Lower leg skin (tissue), 4 donors: ENCODE measurements at regions not wholly inside any gene's neighbourhood (a gene's known extent, or its start where the extent isn't known, plus 50 kb on each side); places are given as distances from the start of the nearest gene placed in this dataset.

Source experiments
- DNase-seq, 2 donors: peaks; one replicate each; pipeline ENCODE4 v3.0.0-alpha.2; 2019; ENCODE audit warnings: low spot score in 2 of 2
- H3K4me3 ChIP-seq: fragments of 200-600 bp; sonication (generic); 2 replicates; pipeline ENCODE4 v1.5.1; 2017; ENCODE audit warnings: mild to moderate bottlenecking, low read depth; ENCODE audit not compliant: poor library complexity, severe bottlenecking
- CTCF ChIP-seq, 3 donors: fragments of 450-650 bp; IDR thresholded peaks; one replicate each; pipeline ENCODE4 v1.5.1; 2016; ENCODE audit warnings: antibody characterized with exemption in 3 of 3, mild to moderate bottlenecking in 3 of 3, moderate library complexity in 2 of 3
- POLR2A ChIP-seq, 2 donors: fragments of 450-650 bp; IDR thresholded peaks; one replicate each; pipeline ENCODE4 v1.6.1; 2016 to 2017; ENCODE audit warnings: antibody characterized with exemption in 2 of 2, mild to moderate bottlenecking in 1 of 2, moderate library complexity in 1 of 2
- WGBS, 2 donors: methylation state at CpG; one replicate each; pipeline ENCODE4 v1.1.5; 2018; 5-methylcytosine and 5-hydroxymethylcytosine counted together
- intact Hi-C: fragments of 100-400 bp; cut with DNase I; formaldehyde crosslinking; loops from one replicate; pipeline ENCODE4 v1.15.0; 2023; ENCODE audit warnings: low total_unique reads

GRCh38 chr18:47441914-47442313 is 190.5 kb upstream of the SKOR2 start:
- no peak overlapping the region for H3K4me3 ChIP-seq
- 45% methylated on average over 4 of the region's 4 CpGs for WGBS, 2 donors
- intact Hi-C loops = no loop called here
- peak in 1 of 2 donors; percentile 9 for DNase-seq
- TF ChIP-seq CTCF (IDR thresholded peaks at IDR 0.05) (no peak), POLR2A (IDR thresholded peaks at IDR 0.05) (no peak)

GRCh38 chr18:47438001-47438400 is 186.5 kb upstream of the SKOR2 start:
- DNase-seq = no peak
- intact Hi-C loops = no loop called here
- TF ChIP-seq POLR2A (IDR thresholded peaks at IDR 0.05) (no peak), CTCF (IDR thresholded peaks at IDR 0.05) (no peak)
- H3K4me3 ChIP-seq = no peak overlapping the region

- H3K4me3 ChIP-seq = no peak overlapping the region
- WGBS, 2 donors = 47 to 68% methylated on average over 1 of the region's 1 CpG
- intact Hi-C loops = no loop called here
- DNase-seq = peak in 1 of 2 donors; percentile 7
- TF ChIP-seq CTCF (IDR thresholded peaks at IDR 0.05) (no peak), POLR2A (IDR thresholded peaks at IDR 0.05) (no peak)
Measured at GRCh38 chr18:47436871-47437270, 185.4 kb upstream of the SKOR2 start.

GRCh38 chr18:47434214-47434746 is 182.8 kb upstream of the SKOR2 start:
- WGBS, 2 donors = 96 to 98% methylated on average over 1 of the region's 1 CpG

GRCh38 chr18:47427923-47428637 is 176.6 kb upstream of the SKOR2 start:
- intact Hi-C loops = no loop called here
- TF ChIP-seq CTCF (IDR thresholded peaks at IDR 0.05) = no peak
- TF ChIP-seq POLR2A (IDR thresholded peaks at IDR 0.05) = no peak
- no peak overlapping the region for H3K4me3 ChIP-seq
- DNase-seq = peak in 1 of 2 donors; percentile 31
- 54 to 72% methylated on average over 10 of the region's 10 CpGs for WGBS, 2 donors

More at GRCh38 chr18:47434214-47434746, 182.8 kb upstream of the SKOR2 start:
- no peak for DNase-seq
- no peak overlapping the region for H3K4me3 ChIP-seq
- TF ChIP-seq POLR2A (IDR thresholded peaks at IDR 0.05) = no peak
- TF ChIP-seq CTCF (IDR thresholded peaks at IDR 0.05) = no peak
- intact Hi-C loops = no loop called here

GRCh38 chr18:47427072-47427471 is 175.6 kb upstream of the SKOR2 start:
- TF ChIP-seq POLR2A (IDR thresholded peaks at IDR 0.05) (no peak), CTCF (IDR thresholded peaks at IDR 0.05) (no peak)
- intact Hi-C loops = no loop called here
- no peak for DNase-seq
- no peak overlapping the region for H3K4me3 ChIP-seq
